ENCODE measurements at regions not wholly inside any gene's neighbourhood (a gene's known extent, or its start where the extent isn't known, plus 50 kb on each side); places are given as distances from the start of the nearest gene placed in this dataset.

DNA sequence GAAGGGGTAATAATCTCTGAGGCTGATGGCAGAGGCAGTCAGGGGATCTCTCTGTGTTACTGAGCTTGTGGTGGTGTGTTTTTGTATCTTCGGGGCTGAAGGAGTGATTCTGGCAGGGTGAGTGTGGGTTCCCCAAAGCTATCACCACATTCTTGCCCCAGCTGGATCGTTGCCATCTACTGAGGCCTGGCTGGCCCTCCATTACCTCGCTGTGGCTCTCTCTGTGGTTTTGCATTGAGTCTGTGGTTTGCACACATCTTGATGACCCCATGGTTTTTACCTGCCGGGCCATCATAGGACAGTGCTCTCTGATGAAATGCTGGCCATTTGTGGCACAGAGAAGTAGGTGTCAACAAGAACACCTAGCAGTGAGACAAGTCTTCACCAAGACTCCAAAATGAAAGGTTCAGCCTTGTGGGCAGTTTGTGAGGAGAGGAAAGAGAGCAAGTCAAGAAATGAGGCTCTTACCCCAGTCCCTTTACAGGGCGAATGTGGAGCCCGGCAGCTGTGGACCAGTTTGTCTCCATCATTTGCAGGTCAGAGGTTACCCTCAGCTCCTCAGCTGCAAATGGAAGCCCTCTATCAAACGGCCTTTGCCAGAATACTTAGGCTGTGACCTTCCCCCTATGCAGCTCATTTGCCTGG lies 69.0 kb upstream of the NPAS1 start:
- Mint-ChIP-seq H3K9me3 (no peaks in the 10 kb centered on the region), H3K4me3 (ENCODE audit: low read depth) (no peak overlapping the region), H3K36me3 (ENCODE audit: low read depth) (peaks cover 28% of the 10 kb centered on the region), H3K27ac (peak overlapping the region; percentile 22), H3K4me1 (ENCODE audit: low read depth) (peaks cover 61% of the 10 kb centered on the region), H3K27me3 (ENCODE audit: low read depth) (no peaks in the 10 kb centered on the region)
- intact Hi-C loops (cut with micrococcal nuclease): no loop called here
- DNase-seq (ENCODE audit: low spot score): no peak

DNA sequence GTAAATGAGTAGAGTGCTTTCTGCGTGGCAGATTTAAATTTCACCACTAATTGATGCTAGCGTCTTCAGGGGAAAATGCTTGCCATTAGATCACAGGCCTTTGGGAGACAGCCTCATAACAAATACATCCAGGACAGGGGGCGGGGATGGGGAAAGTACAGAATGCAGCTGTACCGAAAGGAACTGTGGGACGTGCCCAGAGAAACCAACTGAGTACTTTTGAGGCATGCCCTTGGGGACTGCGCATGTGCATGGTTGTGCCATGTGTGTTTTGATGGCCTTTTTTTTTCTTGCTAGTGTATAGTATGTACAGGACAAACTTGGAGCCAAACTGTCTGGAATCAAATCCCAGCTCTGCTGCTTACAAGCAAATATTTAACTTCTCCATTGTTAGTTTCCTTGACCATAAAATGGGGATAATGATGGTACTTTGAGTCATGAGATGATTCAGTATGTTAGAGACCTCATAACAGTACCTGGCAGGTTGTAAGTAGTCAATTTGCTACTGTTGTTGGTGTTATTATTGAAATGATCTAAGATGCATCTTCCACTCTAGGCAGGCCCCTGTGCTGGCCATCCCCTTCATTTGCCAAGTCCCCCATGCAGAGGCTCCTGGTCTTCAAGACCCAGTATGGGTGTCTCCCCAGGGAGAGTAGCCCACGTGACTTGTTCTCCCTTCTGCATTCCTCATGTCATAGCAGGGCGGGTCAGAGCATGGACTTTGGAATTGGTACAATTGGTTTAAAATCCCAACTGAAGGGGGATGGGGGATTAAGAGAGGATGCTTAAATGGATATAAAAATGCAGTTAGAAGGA lies 68.3 kb upstream of the NPAS1 start:
- intact Hi-C loops (cut with micrococcal nuclease): no loop called here
- H3K27ac Mint-ChIP-seq: peak overlapping the region; percentile 47
- H3K27me3 Mint-ChIP-seq (ENCODE audit: low read depth): no peaks in the 10 kb centered on the region
- no peak overlapping the region for H3K4me3 Mint-ChIP-seq (ENCODE audit: low read depth)
- DNase-seq (ENCODE audit: low spot score): no peak
- peaks cover 28% of the 10 kb centered on the region for H3K36me3 Mint-ChIP-seq (ENCODE audit: low read depth)
- no peaks in the 10 kb centered on the region for H3K9me3 Mint-ChIP-seq
- H3K4me1 Mint-ChIP-seq (ENCODE audit: low read depth): peaks cover 62% of the 10 kb centered on the region

DNA sequence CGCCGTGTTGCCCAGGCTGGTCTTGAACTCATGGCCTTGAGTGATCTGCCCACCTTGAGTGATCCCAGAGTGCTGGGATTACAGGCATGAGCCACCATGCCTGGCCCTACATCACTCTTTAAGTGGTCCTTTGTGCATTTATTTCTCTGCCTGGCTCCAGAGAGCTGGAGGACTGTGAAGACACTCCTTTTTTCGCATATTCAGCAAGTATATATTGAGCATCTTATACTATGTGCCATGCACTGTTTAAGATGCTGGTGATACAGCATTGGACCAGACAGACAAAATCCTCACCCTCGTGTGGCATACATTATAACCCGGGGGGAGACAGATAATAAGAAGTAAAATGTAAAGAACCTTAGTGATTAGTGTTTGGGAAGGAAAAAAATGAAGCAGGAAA lies 66.8 kb upstream of the NPAS1 start:
- Mint-ChIP-seq H3K4me1 (ENCODE audit: low read depth) (peaks cover 65% of the 10 kb centered on the region), H3K27ac (peak overlapping the region; percentile 92), H3K36me3 (ENCODE audit: low read depth) (peaks cover 24% of the 10 kb centered on the region), H3K9me3 (no peaks in the 10 kb centered on the region), H3K4me3 (ENCODE audit: low read depth) (no peak overlapping the region), H3K27me3 (ENCODE audit: low read depth) (no peaks in the 10 kb centered on the region)
- DNase-seq (ENCODE audit: low spot score): no peak
- intact Hi-C loops (cut with micrococcal nuclease): no loop called here

GRCh38 chr19:46953955-46954501 lies 65.6 kb upstream of the NPAS1 start:
- peaks cover 30% of the 10 kb centered on the region for H3K36me3 Mint-ChIP-seq (ENCODE audit: low read depth)
- H3K27ac Mint-ChIP-seq: peak overlapping the region; percentile 92
- no peaks in the 10 kb centered on the region for H3K27me3 Mint-ChIP-seq (ENCODE audit: low read depth)
- intact Hi-C loops (cut with micrococcal nuclease): loop anchor here (2.0 kb wide), 2 partner anchors 19 to 167 kb away; no protein-coding TSS in a partner anchor
- peak overlapping the region; percentile 71 for H3K4me3 Mint-ChIP-seq (ENCODE audit: low read depth)
- H3K9me3 Mint-ChIP-seq: no peaks in the 10 kb centered on the region
- no peak for DNase-seq (ENCODE audit: low spot score)
- peaks cover 71% of the 10 kb centered on the region for H3K4me1 Mint-ChIP-seq (ENCODE audit: low read depth)

GRCh38 chr19:46954502-46954992 lies 65.1 kb upstream of the NPAS1 start:
- Mint-ChIP-seq H3K4me1 (ENCODE audit: low read depth) (peaks cover 69% of the 10 kb centered on the region), H3K27me3 (ENCODE audit: low read depth) (no peaks in the 10 kb centered on the region), H3K27ac (peak overlapping the region; percentile 92), H3K9me3 (no peaks in the 10 kb centered on the region), H3K36me3 (ENCODE audit: low read depth) (peaks cover 27% of the 10 kb centered on the region), H3K4me3 (ENCODE audit: low read depth) (peak overlapping the region; percentile 75)
- no peak for DNase-seq (ENCODE audit: low spot score)
- intact Hi-C loops (cut with micrococcal nuclease): loop anchor here (2.0 kb wide), 2 partner anchors 20 to 168 kb away; no protein-coding TSS in a partner anchor

- intact Hi-C loops (cut with micrococcal nuclease): loop anchor here (2.0 to 5.0 kb wide), 3 partner anchors 20 to 168 kb away; partner anchors contain the start of gene ARHGAP35
- Mint-ChIP-seq H3K4me3 (ENCODE audit: low read depth) (peak overlapping the region; percentile 75), H3K4me1 (ENCODE audit: low read depth) (peaks cover 68% of the 10 kb centered on the region), H3K36me3 (ENCODE audit: low read depth) (peaks cover 27% of the 10 kb centered on the region), H3K27ac (peak overlapping the region; percentile 92), H3K27me3 (ENCODE audit: low read depth) (no peaks in the 10 kb centered on the region), H3K9me3 (no peaks in the 10 kb centered on the region)
- peak; percentile 46 for DNase-seq (ENCODE audit: low spot score)
Measured at GRCh38 chr19:46954993-46955812, 64.4 kb upstream of the NPAS1 start.

DNA sequence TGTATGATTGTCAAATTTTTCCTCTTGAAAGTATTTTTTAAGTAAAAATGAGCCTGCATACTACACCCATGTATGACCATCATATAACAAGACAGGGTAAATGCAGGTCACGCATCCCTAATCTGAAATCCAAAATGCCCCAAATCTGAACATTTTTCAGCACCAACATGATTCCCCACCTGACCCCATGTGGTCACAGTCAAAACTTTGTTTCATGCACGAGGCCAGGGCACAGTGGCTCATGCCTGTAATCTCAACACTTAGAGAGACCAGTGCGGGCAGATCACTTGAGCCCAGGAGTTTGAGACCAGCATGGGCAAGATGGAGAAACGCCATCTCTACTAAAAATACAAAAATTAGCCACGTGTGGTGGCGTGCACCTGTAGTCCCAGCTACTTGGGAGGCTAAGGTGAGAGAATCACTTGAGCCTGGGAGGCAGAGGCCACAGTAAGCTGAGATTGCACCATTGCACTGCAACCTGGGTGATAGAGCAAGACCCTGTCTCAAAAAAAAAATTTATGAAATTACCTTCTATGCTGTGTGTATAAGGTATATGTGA lies 63.7 kb upstream of the NPAS1 start:
- Mint-ChIP-seq H3K27ac (peak overlapping the region; percentile 92), H3K27me3 (ENCODE audit: low read depth) (no peaks in the 10 kb centered on the region), H3K4me1 (ENCODE audit: low read depth) (peaks cover 62% of the 10 kb centered on the region), H3K36me3 (ENCODE audit: low read depth) (peaks cover 27% of the 10 kb centered on the region), H3K9me3 (no peaks in the 10 kb centered on the region), H3K4me3 (ENCODE audit: low read depth) (peak overlapping the region; percentile 75)
- intact Hi-C loops (cut with micrococcal nuclease): loop anchor here (2.0 to 5.0 kb wide), 3 partner anchors 21 to 169 kb away; partner anchors contain the start of gene ARHGAP35
- no peak for DNase-seq (ENCODE audit: low spot score)

DNA sequence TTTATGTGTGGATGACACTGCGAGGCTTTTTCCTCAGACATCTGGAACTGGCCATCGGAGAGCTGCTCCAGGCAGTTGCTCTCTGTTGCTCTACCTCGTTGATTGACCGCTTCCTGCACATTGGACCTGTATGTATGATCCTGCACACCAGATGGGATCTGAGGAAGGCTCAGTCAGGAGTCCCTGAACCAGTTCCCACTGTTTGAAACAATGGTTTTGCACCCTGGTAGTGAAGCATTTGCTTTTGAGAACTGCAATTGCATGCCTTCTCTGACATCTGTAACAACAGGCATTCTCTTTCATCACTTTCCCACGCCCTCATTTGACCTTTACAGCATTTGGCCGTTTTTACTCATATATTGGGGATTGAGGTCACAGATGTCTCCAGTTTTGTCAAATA lies 61.1 kb upstream of the NPAS1 start:
- DNase-seq (ENCODE audit: low spot score): no peak
- H3K27me3 Mint-ChIP-seq (ENCODE audit: low read depth): no peaks in the 10 kb centered on the region
- peak overlapping the region; percentile 85 for H3K27ac Mint-ChIP-seq
- intact Hi-C loops (cut with micrococcal nuclease): loop anchor here (5.0 kb wide), 1 partner anchor 96 kb away; the partner anchor contains the start of gene ARHGAP35
- no peak overlapping the region for H3K4me3 Mint-ChIP-seq (ENCODE audit: low read depth)
- H3K36me3 Mint-ChIP-seq (ENCODE audit: low read depth): peaks cover 18% of the 10 kb centered on the region
- no peaks in the 10 kb centered on the region for H3K9me3 Mint-ChIP-seq
- peaks cover 60% of the 10 kb centered on the region for H3K4me1 Mint-ChIP-seq (ENCODE audit: low read depth)

- peaks cover 47% of the 10 kb centered on the region for H3K4me1 Mint-ChIP-seq (ENCODE audit: low read depth)
- peak overlapping the region; percentile 64 for H3K27ac Mint-ChIP-seq
- DNase-seq (ENCODE audit: low spot score): no peak
- no peaks in the 10 kb centered on the region for H3K9me3 Mint-ChIP-seq
- peaks cover 21% of the 10 kb centered on the region for H3K36me3 Mint-ChIP-seq (ENCODE audit: low read depth)
- H3K4me3 Mint-ChIP-seq (ENCODE audit: low read depth): no peak overlapping the region
- no peaks in the 10 kb centered on the region for H3K27me3 Mint-ChIP-seq (ENCODE audit: low read depth)
- intact Hi-C loops (cut with micrococcal nuclease): loop anchor here (5.0 to 10.0 kb wide), 2 partner anchors 45 to 98 kb away; partner anchors contain the start of gene ARHGAP35
Measured at GRCh38 chr19:46959894-46960556, 59.6 kb upstream of the NPAS1 start.

DNA sequence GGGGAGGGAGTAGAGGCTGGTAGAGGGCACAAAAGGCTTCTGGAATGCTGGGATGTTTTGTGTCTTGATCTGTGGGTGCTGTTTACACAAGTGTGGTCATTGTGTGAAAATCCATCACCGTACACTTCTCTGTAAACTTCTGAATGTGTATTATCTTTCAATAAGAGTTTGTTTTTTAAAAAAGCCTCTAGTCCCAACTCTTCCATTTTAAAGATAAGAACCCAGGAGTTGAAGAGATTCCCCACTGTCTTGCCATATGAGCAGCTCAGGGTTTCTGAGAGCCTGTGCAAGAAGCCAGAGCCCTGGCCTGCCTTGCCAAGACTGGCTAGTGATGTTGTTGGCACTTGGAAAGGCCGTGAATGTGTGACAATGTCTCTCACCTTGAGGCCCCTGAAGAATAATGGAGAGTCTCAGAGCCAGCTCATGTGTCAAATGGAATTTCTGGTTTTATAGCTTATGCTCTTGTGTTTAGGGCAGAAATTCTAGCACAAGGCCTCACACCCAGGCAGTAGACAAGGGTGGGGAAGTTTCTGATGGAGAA lies 57.5 kb upstream of the NPAS1 start:
- intact Hi-C loops (cut with micrococcal nuclease): loop anchor here (10.0 kb wide), 1 partner anchor 47 kb away; no protein-coding TSS in a partner anchor
- H3K4me1 Mint-ChIP-seq (ENCODE audit: low read depth): peaks cover 41% of the 10 kb centered on the region
- H3K27me3 Mint-ChIP-seq (ENCODE audit: low read depth): no peaks in the 10 kb centered on the region
- H3K36me3 Mint-ChIP-seq (ENCODE audit: low read depth): peaks cover 34% of the 10 kb centered on the region
- peak overlapping the region; percentile 86 for H3K27ac Mint-ChIP-seq
- H3K4me3 Mint-ChIP-seq (ENCODE audit: low read depth): no peak overlapping the region
- H3K9me3 Mint-ChIP-seq: no peaks in the 10 kb centered on the region
- DNase-seq (ENCODE audit: low spot score): no peak

- Mint-ChIP-seq H3K4me3 (ENCODE audit: low read depth) (peak overlapping the region; percentile 7), H3K9me3 (no peaks in the 10 kb centered on the region), H3K27ac (peak overlapping the region; percentile 86), H3K27me3 (ENCODE audit: low read depth) (no peaks in the 10 kb centered on the region), H3K4me1 (ENCODE audit: low read depth) (peaks cover 49% of the 10 kb centered on the region), H3K36me3 (ENCODE audit: low read depth) (peaks cover 40% of the 10 kb centered on the region)
- no peak for DNase-seq (ENCODE audit: low spot score)
- intact Hi-C loops (cut with micrococcal nuclease): loop anchor here (10.0 kb wide), 1 partner anchor 48 kb away; no protein-coding TSS in a partner anchor
Measured at GRCh38 chr19:46963093-46963734, 56.4 kb upstream of the NPAS1 start.

Data from activated T-helper 2 cell treated with anti-CD3 and anti-CD28 coated beads, Interferon-gamma antibody, Interleukin-2, Interleukin-4, amounts not matched to agents 10 μg/mL and 5 μg/mL and 100 μg/mL, durations not matched to agents 14 hours and 24 hours and 36 hours (primary cell).